ENCODE measurements at regions not wholly inside any gene's neighbourhood (a gene's known extent, or its start where the extent isn't known, plus 50 kb on each side); places are given as distances from the start of the nearest gene placed in this dataset.

DNA sequence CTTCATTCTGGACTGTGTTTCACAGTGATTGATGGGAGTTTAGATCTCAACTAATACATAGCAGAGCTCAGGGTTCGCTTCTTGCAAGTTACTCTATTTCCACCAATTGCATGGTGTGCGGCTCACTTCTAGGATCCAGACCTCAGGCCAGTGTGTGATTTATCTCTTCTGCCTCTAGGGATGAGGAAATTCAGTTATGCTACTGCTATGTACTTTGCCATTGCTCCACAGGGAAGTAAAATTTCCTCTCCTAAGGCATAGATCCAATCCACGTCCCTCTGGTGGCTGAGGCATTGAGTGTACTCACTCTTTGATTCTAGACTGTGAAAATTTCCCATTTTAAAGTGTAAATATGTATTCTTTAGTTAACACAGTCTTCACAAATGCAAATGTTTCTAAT, 214.1 kb downstream of the HS3ST3B1 start:
- H2AFZ ChIP-seq (ENCODE audit: low read depth, low read length, poor library complexity, severe bottlenecking): no peak overlapping the region
- ChIA-PET POLR2A (no interaction called here), CTCF (no interaction called here), RAD21 (ENCODE audit: low non-redundant PET in 1 of 2, low total read pairs in 2 of 2, uncharacterized antibody in 2 of 2, unreplicated experiment in 2 of 2) (no interaction called here)
- H3K27ac ChIP-seq (ENCODE audit: low read depth, low read length): no peak overlapping the region
- intact Hi-C loops (cut with micrococcal nuclease): no loop called here
- no peak overlapping the region for H3K4me2 ChIP-seq (ENCODE audit: low read length)
- no peak overlapping the region for H3K4me3 ChIP-seq (replicated peaks in 1 of 2; ENCODE audit: low read depth in 1 of 2, low read length in 2 of 2)
- H3K79me2 ChIP-seq (ENCODE audit: insufficient read depth, low read length): no peaks in the 10 kb centered on the region
- H3K36me3 ChIP-seq (ENCODE audit: control insufficient read depth in 1 of 2, insufficient read depth in 2 of 2, low read length in 2 of 2): no peaks in the 10 kb centered on the region
- H4K20me1 ChIP-seq (ENCODE audit: insufficient read depth): no peaks in the 10 kb centered on the region
- ATAC-seq: no peak
- BruUV-seq (replicated peaks): no TSS peak
- no peak overlapping the region for H3K9ac ChIP-seq (ENCODE audit: low read length)
- no peak for DNase-seq (ENCODE audit: low read depth, low spot score)
- H3K27me3 ChIP-seq (ENCODE audit: insufficient read depth, low read length): no peaks in the 10 kb centered on the region
- no peaks in the 10 kb centered on the region for H3K4me1 ChIP-seq (ENCODE audit: control insufficient read depth in 1 of 2, insufficient read depth in 2 of 2, low read length in 2 of 2)
- no peak for TF ChIP-seq POLR2AphosphoS5 (IDR thresholded peaks at IDR 0.05; ENCODE audit: low read depth, low read length)
- TF ChIP-seq SP1 (IDR thresholded peaks at IDR 0.05; ENCODE audit: low read depth): no peak
- TF ChIP-seq, protein P1, sequence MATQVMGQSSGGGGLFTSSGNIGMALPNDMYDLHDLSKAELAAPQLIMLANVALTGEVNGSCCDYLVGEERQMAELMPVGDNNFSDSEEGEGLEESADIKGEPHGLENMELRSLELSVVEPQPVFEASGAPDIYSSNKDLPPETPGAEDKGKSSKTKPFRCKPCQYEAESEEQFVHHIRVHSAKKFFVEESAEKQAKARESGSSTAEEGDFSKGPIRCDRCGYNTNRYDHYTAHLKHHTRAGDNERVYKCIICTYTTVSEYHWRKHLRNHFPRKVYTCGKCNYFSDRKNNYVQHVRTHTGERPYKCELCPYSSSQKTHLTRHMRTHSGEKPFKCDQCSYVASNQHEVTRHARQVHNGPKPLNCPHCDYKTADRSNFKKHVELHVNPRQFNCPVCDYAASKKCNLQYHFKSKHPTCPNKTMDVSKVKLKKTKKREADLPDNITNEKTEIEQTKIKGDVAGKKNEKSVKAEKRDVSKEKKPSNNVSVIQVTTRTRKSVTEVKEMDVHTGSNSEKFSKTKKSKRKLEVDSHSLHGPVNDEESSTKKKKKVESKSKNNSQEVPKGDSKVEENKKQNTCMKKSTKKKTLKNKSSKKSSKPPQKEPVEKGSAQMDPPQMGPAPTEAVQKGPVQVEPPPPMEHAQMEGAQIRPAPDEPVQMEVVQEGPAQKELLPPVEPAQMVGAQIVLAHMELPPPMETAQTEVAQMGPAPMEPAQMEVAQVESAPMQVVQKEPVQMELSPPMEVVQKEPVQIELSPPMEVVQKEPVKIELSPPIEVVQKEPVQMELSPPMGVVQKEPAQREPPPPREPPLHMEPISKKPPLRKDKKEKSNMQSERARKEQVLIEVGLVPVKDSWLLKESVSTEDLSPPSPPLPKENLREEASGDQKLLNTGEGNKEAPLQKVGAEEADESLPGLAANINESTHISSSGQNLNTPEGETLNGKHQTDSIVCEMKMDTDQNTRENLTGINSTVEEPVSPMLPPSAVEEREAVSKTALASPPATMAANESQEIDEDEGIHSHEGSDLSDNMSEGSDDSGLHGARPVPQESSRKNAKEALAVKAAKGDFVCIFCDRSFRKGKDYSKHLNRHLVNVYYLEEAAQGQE (IDR thresholded peaks at IDR 0.05; ENCODE audit: low read depth): no peak
- no peak for TF ChIP-seq RAD21 (IDR thresholded peaks at IDR 0.05; ENCODE audit: low read depth)
- TF ChIP-seq FOSL1 (IDR thresholded peaks at IDR 0.05; ENCODE audit: low read depth): no peak
- TF ChIP-seq POLR2A (IDR thresholded peaks at IDR 0.05; ENCODE audit: borderline replicate concordance, extremely low read depth, insufficient read depth, insufficient read length): no peak
- TF ChIP-seq ZFX (IDR thresholded peaks at IDR 0.05): no peak
- TF ChIP-seq, protein P2, sequence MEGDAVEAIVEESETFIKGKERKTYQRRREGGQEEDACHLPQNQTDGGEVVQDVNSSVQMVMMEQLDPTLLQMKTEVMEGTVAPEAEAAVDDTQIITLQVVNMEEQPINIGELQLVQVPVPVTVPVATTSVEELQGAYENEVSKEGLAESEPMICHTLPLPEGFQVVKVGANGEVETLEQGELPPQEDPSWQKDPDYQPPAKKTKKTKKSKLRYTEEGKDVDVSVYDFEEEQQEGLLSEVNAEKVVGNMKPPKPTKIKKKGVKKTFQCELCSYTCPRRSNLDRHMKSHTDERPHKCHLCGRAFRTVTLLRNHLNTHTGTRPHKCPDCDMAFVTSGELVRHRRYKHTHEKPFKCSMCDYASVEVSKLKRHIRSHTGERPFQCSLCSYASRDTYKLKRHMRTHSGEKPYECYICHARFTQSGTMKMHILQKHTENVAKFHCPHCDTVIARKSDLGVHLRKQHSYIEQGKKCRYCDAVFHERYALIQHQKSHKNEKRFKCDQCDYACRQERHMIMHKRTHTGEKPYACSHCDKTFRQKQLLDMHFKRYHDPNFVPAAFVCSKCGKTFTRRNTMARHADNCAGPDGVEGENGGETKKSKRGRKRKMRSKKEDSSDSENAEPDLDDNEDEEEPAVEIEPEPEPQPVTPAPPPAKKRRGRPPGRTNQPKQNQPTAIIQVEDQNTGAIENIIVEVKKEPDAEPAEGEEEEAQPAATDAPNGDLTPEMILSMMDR (IDR thresholded peaks at IDR 0.05 in 2 of 3, conservative IDR thresholded peaks at IDR 0.05 in 1 of 3; ENCODE audit: borderline replicate concordance in 1 of 3, insufficient read depth in 1 of 3, low read depth in 2 of 3, low read length in 2 of 3): no peak
- TF ChIP-seq SRF (IDR thresholded peaks at IDR 0.05; ENCODE audit: low read depth): no peak
- TF ChIP-seq, protein P3, sequence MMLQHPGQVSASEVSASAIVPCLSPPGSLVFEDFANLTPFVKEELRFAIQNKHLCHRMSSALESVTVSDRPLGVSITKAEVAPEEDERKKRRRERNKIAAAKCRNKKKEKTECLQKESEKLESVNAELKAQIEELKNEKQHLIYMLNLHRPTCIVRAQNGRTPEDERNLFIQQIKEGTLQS (IDR thresholded peaks at IDR 0.05): no peak
- no peak for TF ChIP-seq TCF7L2 (IDR thresholded peaks at IDR 0.05; ENCODE audit: borderline replicate concordance, extremely low read depth, insufficient read depth, insufficient read length)
- no peak for TF ChIP-seq EGR1 (IDR thresholded peaks at IDR 0.05; ENCODE audit: low read depth)
- TF ChIP-seq ELF1 (IDR thresholded peaks at IDR 0.05; ENCODE audit: borderline replicate concordance, low read depth): no peak
- TF ChIP-seq, protein P4, sequence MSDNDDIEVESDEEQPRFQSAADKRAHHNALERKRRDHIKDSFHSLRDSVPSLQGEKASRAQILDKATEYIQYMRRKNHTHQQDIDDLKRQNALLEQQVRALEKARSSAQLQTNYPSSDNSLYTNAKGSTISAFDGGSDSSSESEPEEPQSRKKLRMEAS (IDR thresholded peaks at IDR 0.05): no peak
- TF ChIP-seq CEBPB (IDR thresholded peaks at IDR 0.05; ENCODE audit: low read depth): no peak
- TF ChIP-seq YY1 (IDR thresholded peaks at IDR 0.05; ENCODE audit: extremely low read depth, insufficient replicate concordance, low read depth, low read length): no peak
- TF ChIP-seq EZH2 (IDR thresholded peaks at IDR 0.05): no peak
- TF ChIP-seq, protein P5, sequence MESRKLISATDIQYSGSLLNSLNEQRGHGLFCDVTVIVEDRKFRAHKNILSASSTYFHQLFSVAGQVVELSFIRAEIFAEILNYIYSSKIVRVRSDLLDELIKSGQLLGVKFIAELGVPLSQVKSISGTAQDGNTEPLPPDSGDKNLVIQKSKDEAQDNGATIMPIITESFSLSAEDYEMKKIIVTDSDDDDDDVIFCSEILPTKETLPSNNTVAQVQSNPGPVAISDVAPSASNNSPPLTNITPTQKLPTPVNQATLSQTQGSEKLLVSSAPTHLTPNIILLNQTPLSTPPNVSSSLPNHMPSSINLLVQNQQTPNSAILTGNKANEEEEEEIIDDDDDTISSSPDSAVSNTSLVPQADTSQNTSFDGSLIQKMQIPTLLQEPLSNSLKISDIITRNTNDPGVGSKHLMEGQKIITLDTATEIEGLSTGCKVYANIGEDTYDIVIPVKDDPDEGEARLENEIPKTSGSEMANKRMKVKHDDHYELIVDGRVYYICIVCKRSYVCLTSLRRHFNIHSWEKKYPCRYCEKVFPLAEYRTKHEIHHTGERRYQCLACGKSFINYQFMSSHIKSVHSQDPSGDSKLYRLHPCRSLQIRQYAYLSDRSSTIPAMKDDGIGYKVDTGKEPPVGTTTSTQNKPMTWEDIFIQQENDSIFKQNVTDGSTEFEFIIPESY (IDR thresholded peaks at IDR 0.05; ENCODE audit: extremely low read depth, insufficient replicate concordance, low read length): no peak
- no peak for TF ChIP-seq EZH2phosphoT487 (IDR thresholded peaks at IDR 0.05; ENCODE audit: borderline replicate concordance)
- peaks cover 0 to 7% of the 10 kb centered on the region in 2 experiments; a peak in 1 of 4 replicates for H3K9me3 ChIP-seq (ENCODE audit: control insufficient read depth in 1 of 2, insufficient read depth in 1 of 2, low read depth in 1 of 2, low read length in 2 of 2)
- no peaks in the 10 kb centered on the region for H3K9me2 ChIP-seq (ENCODE audit: insufficient read depth)
